HEK293T (cell line): ENCODE measurements at regions not wholly inside any gene's neighbourhood (a gene's known extent, or its start where the extent isn't known, plus 50 kb on each side); places are given as distances from the start of the nearest gene placed in this dataset.
A peak's percentile ranks its signal among the peaks of the same experiment; 100 is the strongest.

Source experiments
- CTCF ChIA-PET: fragments of 350-600 bp; formaldehyde crosslinking; extraction: SDS; loops from one replicate; lab custom pipeline; 2021; ENCODE audit warnings: antibody characterized with exemption, inconsistent platforms; lab: Yijun Ruan, JAX
- POLR2A ChIA-PET: fragments of 350-600 bp; formaldehyde crosslinking; extraction: SDS; loops from one replicate; lab custom pipeline; 2020; ENCODE audit warnings: antibody characterized with exemption, inconsistent platforms; lab: Yijun Ruan, JAX
- DNase-seq: peaks from one replicate; pipeline ENCODE4 v3.0.0; 2012; ENCODE audit warnings: mixed read lengths; ENCODE audit errors: extremely low spot score
- ARNT ChIP-seq: fragments of 450-650 bp; IDR thresholded peaks from 2 replicates; pipeline ENCODE4 v1.6.1; 2017; ENCODE audit warnings: mild to moderate bottlenecking
- BHLHE40 ChIP-seq: fragments of 450-650 bp; IDR thresholded peaks from 2 replicates; pipeline ENCODE4 v1.6.1; 2016; ENCODE audit warnings: mild to moderate bottlenecking, moderate library complexity, borderline replicate concordance
- CTBP1 ChIP-seq: fragments of 450-650 bp; IDR thresholded peaks from 2 replicates; pipeline ENCODE4 v1.6.1; 2016; ENCODE audit warnings: borderline replicate concordance
- ELF4 ChIP-seq: fragments of 450-650 bp; IDR thresholded peaks from 2 replicates; pipeline ENCODE4 v1.6.1; 2017; ENCODE audit warnings: antibody characterized with exemption
- FOXA1 ChIP-seq: fragments of 450-650 bp; IDR thresholded peaks from 2 replicates; pipeline ENCODE4 v1.6.1; 2016; ENCODE audit warnings: mild to moderate bottlenecking
- FOXK2 ChIP-seq: fragments of 450-650 bp; IDR thresholded peaks from 2 replicates; pipeline ENCODE4 v1.6.1; 2016; ENCODE audit warnings: mild to moderate bottlenecking
- FOXM1 ChIP-seq: fragments of 450-650 bp; IDR thresholded peaks from 2 replicates; pipeline ENCODE4 v1.6.1; 2017; ENCODE audit warnings: mild to moderate bottlenecking, borderline replicate concordance
- HDGF ChIP-seq: fragments of 450-650 bp; IDR thresholded peaks from 2 replicates; pipeline ENCODE4 v1.6.1; 2017; ENCODE audit warnings: antibody characterized with exemption, borderline replicate concordance
- L3MBTL2 ChIP-seq: fragments of 450-650 bp; conservative IDR thresholded peaks from 2 replicates; pipeline ENCODE4 v1.6.1; 2016; ENCODE audit warnings: mild to moderate bottlenecking
- LEF1 ChIP-seq: fragments of 450-650 bp; IDR thresholded peaks from 2 replicates; pipeline ENCODE4 v1.6.1; 2017; ENCODE audit warnings: mild to moderate bottlenecking, borderline replicate concordance
- NFRKB ChIP-seq: fragments of 450-650 bp; IDR thresholded peaks from 2 replicates; pipeline ENCODE4 v1.6.1; 2016; ENCODE audit warnings: mild to moderate bottlenecking, moderate library complexity
- SP1 ChIP-seq: fragments of 450-650 bp; IDR thresholded peaks from 2 replicates; pipeline ENCODE4 v1.6.1; 2017
- SUZ12 ChIP-seq: fragments of 450-650 bp; IDR thresholded peaks from 2 replicates; pipeline ENCODE4 v1.6.1; 2016; ENCODE audit warnings: mild to moderate bottlenecking
- TARDBP ChIP-seq: fragments of 450-650 bp; IDR thresholded peaks from 2 replicates; pipeline ENCODE4 v1.6.1; 2016
- ZNF384 ChIP-seq: fragments of 450-650 bp; IDR thresholded peaks from 2 replicates; pipeline ENCODE4 v1.6.1; 2016
- TF ChIP-seq, protein P1 (sequence below): fragments of 450-650 bp; IDR thresholded peaks from 2 replicates; pipeline ENCODE4 v1.6.1; 2016

DNA sequence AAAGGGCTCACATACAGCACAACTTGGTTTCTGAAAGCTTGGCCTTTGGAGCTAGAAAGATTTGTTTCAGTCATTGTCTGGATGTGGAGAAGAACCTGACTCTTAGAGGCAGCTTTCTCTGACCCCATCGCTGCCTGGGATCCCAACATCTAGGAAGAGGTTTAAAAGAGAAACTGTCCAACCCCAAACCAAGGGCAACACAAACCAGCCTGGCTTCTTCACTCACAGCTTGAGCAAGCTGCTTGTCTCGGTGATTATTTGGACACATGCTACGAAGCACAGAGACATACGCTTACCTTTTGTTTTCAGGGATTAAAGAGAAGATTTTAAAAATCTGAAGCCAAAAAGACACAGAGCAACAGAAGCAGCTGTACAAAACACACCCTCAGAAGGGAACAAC lies 109.8 kb downstream of the ETS2 start:
- TF ChIP-seq SP1: no peak
- no peak for TF ChIP-seq ZNF384
- TF ChIP-seq L3MBTL2: no peak
- no peak for TF ChIP-seq FOXM1
- TF ChIP-seq, protein P1, sequence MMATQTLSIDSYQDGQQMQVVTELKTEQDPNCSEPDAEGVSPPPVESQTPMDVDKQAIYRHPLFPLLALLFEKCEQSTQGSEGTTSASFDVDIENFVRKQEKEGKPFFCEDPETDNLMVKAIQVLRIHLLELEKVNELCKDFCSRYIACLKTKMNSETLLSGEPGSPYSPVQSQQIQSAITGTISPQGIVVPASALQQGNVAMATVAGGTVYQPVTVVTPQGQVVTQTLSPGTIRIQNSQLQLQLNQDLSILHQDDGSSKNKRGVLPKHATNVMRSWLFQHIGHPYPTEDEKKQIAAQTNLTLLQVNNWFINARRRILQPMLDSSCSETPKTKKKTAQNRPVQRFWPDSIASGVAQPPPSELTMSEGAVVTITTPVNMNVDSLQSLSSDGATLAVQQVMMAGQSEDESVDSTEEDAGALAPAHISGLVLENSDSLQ: no peak
- TF ChIP-seq NFRKB: no peak
- TF ChIP-seq HDGF: no peak
- no peak for TF ChIP-seq BHLHE40
- TF ChIP-seq ARNT: no peak
- TF ChIP-seq LEF1: no peak
- no peak for TF ChIP-seq FOXK2
- no peak for TF ChIP-seq TARDBP
- TF ChIP-seq ELF4: no peak
- ChIA-PET CTCF (interaction anchor here (0.9 kb wide), 1 partner anchor 113 kb away, joined by 3 read pairs; no protein-coding TSS in a partner anchor), POLR2A (no interaction called here)
- DNase-seq: no peak

- CTCF ChIA-PET: interaction anchor here (0.9 kb wide), 1 partner anchor 112 kb away, joined by 3 read pairs; no protein-coding TSS in a partner anchor
- no peak for DNase-seq
- TF ChIP-seq LEF1 (no peak), SUZ12 (no peak), ARNT (no peak), ZNF384 (no peak), HDGF (no peak), FOXK2 (no peak), CTBP1 (no peak), BHLHE40 (no peak), TARDBP (no peak), FOXA1 (no peak)
- TF ChIP-seq, protein P1: no peak
- POLR2A ChIA-PET: no interaction called here
Observed at GRCh38 chr21:38914528-38915293, 109.0 kb downstream of the ETS2 start.

- POLR2A ChIA-PET: no interaction called here
- no peak for DNase-seq
Observed at GRCh38 chr21:38913893-38914527, 108.3 kb downstream of the ETS2 start.

DNA sequence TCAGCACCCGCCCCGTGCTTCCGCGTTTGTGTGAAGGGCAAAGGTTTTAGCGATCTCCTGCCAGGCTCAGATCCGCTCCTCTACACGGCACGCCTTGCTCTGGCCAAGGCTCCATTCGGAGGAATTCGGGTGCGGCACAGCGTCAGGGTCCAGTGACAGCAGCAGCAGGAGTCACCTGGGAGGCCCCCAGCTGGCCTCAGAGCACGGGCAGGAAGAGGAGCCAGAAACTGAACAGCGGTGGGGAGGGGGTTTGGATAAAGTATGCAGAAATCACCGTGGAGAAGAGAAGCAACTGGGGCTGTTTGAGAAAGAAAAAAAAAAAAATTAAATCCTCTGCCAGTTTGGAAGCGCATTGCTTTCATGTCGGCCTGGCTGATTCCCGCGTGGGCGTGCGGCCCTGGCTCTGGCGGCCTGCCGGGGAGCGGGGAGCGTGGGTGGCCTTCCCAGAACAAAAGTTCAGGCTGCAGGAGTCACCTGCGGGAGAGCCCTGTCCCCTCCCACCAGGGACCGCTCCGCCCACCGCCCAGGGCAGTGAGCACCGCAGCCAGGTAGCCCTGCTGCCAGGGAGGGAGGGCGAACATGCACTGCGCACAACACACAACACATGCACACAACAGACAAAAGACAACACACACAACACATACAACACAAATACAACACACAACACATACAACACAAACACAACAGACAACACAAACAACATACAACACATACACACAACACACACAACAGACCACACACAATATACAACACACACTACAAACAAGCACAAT lies 107.6 kb downstream of the ETS2 start:
- ChIA-PET POLR2A (no interaction called here), CTCF (no interaction called here)

More at GRCh38 chr21:38913893-38914527, 108.3 kb downstream of the ETS2 start:
- CTCF ChIA-PET: no interaction called here
- no peak for TF ChIP-seq FOXK2
- no peak for TF ChIP-seq L3MBTL2
- TF ChIP-seq TARDBP: peak; percentile 34; the same call in 1 of the 2 replicates

DNA sequence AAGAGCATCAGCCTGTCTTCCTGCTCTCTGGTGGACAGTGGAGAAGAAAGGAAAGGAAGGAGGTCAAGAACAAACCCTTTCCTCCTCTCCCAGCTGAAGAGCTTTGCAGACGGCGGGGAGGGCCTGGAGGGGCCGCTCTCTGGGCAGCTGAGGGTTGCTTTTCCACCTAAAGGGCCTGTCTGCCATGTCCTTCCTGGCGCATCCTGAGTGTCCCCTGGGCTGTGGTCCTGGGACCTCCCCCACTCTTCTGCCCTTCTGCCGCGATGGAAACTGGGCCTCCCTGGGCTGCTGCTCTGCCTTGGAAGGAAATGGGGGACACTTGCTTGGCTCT lies 107.0 kb downstream of the ETS2 start:
- ChIA-PET CTCF (no interaction called here), POLR2A (no interaction called here)
- no peak for DNase-seq
- TF ChIP-seq BHLHE40 (no peak), LEF1 (no peak), ELF4 (no peak), ARNT (no peak), FOXM1 (no peak), CTBP1 (no peak), L3MBTL2 (no peak), HDGF (no peak), SP1 (no peak), FOXA1 (no peak), TARDBP (no peak), FOXK2 (no peak), SUZ12 (no peak)
- TF ChIP-seq, protein P1: no peak

More for the DNA sequence above, 107.6 kb downstream of the ETS2 start:
- TF ChIP-seq CTBP1: no peak; the same call in 1 of the 2 replicates
- no peak for TF ChIP-seq NFRKB
- TF ChIP-seq SP1: no peak
- no peak for TF ChIP-seq SUZ12
- no peak for TF ChIP-seq ARNT
- no peak for TF ChIP-seq ZNF384
- TF ChIP-seq HDGF: no peak
- TF ChIP-seq ELF4: no peak
- no peak for TF ChIP-seq LEF1
- TF ChIP-seq L3MBTL2: no peak
- no peak for TF ChIP-seq BHLHE40
- TF ChIP-seq FOXA1: no peak
- TF ChIP-seq FOXM1: no peak
- no peak for TF ChIP-seq FOXK2
- TF ChIP-seq, protein P1: no peak; the same call in 1 of the 2 replicates
- DNase-seq: peak; percentile 31
